NCI-H1048 (cell line): ENCODE measurements at regions not wholly inside any gene's neighbourhood (a gene's known extent, or its start where the extent isn't known, plus 50 kb on each side); places are given as distances from the start of the nearest gene placed in this dataset.

Experiments
- DNase-seq: peaks from one replicate; lab custom pipeline; 2025; lab: John Stamatoyannopoulos, UW

DNA sequence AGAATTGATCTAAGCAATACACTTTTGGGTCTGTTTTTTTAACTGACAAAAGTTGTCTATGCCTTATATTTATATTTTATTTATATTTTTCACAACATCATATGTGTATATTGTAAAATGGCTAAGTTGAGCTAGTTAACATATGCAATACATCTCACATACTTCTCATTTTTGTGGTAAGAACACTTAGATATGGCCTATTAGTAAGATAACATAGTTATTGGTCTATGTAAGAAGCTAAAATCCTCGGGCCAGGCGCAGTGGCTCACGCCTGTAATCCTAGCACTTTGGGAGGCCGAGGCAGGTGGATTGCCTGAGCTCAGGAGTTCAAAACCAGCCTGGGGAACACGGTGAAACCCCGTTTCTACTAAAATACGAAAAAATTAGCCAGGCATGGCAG, 275.6 kb upstream of the ID2 start:
- DNase-seq: no peak

DNA sequence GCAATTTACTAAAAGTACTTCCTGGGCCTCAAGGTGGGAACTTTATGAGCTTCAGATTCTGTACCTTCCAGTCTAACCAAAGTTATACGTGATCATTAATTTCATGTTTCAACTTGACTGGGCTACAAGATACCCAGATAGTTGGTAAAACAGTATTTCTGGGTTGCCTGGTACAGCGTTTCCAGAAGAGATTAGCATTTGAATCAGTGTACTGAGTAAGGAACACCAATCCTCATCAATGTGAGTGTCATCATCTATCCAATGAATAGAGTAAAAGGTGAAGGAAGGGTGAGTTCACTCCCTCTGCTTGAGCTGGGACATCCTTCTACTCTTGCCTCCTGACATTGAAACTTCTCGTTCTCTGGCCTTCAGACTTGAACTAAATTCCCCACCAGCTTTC, 274.5 kb upstream of the ID2 start:
- DNase-seq: no peak

DNA sequence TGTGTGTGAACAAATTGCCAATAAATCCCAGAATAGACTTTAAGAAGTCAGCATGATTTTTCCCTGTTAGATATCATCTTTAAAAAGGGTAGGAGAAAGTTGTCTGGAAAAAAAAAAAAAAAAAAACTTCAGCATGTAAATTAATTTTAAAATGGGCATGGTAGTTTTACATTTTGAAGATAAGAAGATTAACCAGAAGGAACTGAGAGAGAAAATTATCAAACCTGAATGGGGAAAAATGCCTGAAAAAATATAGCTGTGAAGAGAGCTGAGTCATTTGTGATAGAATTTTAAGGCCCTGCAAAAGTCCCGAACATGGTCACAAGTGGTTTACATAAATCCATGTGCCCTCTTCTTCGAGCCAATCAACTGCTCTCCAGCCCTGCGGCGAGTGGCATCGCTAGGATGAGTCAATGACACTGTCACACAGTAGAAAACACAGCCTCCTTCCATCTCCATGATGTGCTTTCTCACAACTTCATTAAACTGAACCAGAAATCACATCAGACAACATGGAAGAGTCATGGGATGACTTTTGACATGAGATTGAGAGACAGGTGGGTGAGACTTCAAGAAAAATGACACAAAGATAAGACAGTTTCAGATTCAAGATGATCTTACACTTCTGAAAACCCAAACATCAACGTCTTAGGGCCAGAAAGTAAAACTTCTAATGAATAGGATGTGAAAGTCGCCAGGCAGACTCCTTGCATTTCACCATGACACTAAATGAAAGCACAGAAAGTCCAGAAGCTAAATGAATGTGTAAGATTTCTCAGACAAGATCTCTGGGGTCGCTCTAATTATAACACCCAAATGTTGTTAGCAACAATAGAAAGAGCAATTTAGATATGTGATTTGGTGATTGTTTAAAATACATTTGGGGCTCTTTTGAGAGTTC, 273.0 kb upstream of the ID2 start:
- no peak for DNase-seq

DNA sequence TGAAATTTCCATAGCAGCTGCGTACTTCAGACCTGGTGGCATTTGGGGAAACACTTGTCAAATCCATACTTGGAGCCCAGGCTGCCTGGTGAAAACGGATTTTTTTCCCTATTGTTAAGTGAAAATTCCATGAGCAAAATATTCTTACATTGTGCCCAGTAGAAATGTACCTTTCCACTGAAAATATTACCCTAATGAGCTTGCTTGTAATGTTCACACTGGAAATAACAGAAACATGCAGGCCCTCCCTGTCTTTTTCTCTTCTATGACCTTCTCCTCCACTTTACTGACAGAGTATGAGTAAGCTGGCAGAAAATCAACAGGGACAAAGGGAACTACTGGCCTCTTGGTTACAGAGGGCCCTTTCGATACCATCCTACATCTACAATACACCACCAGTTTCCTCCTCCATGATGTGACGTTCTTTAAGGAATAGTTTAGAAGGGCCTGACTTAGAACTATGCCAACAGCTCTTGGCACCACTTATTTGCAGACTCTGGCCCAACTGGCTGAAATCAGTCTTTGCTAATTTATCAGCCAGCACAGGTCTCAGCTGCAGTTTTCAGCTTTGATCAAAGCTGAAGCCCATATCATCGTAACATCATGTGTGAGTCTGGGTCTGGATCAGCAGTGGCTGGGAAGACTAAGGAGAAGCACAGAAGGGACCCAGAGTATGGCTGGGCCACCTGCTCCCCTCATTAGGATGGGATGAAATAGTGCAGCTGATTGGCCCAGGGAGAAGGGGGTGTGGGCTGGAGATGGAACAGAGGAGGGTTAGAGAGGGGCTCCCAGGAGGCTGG, 272.2 kb upstream of the ID2 start:
- no peak for DNase-seq

DNA sequence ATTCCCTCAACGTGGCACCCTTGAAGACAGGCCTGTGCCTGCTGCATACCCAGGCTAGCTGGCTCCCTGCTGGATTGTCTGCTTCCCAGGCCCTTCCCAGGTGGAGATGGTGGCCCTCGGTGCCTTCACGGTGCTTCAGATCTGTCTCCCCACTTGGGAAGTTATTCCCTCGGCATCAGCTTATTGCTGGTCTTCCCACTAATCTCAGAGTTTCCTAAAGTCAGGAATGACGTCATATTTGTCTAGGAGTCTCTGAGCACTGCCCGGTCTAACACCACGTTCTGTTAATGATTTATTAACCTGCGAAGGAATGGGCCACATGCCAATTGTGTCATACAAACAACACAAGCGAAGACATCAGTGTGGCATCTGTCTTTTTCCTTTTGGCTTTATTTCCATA, 269.8 kb upstream of the ID2 start:
- no peak for DNase-seq

DNA sequence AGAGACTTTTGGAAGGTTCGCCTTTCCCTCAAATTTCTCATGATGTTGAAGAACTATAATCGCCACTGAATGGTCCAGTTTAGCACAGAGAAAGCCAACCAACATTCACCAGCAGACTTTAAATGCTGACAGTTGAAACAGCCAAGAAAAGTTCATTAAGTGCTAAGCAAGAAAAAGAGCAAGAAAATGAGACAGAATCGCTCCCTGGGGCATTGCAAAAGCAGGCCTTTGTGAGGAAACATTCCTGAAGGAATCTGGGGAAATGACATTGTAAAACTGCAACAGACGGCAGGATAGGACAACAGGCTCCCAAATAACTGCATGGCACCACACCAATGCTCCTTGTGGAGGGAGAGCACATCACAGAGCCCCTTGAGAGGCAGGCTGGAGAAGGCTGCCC, 269.3 kb upstream of the ID2 start:
- DNase-seq: no peak

DNA sequence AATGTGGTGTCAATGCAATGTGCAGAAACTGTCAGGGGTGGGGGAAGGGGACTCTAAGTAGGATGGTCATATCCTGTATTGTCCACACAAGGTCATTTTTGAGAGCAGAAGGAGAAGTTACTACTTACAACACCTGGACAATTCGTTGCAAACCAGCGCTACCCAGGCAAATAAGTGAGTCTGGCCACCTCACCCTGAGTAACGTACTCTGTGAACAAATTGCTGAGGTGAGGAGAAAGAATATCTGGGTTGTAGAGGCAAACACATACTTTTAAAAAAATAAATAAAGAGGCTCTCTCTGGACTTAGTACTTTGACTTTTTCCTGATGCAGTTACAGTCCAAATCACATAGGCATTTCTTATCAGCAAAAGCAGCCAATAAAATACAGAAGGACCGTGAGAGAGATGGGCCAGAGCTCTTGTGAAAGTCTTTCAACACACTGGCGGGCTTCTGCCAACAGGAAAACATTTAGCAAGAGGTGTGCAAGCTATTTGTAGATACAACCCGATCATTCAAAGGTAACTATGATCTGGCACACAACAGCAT, 268.2 kb upstream of the ID2 start:
- DNase-seq: no peak

DNA sequence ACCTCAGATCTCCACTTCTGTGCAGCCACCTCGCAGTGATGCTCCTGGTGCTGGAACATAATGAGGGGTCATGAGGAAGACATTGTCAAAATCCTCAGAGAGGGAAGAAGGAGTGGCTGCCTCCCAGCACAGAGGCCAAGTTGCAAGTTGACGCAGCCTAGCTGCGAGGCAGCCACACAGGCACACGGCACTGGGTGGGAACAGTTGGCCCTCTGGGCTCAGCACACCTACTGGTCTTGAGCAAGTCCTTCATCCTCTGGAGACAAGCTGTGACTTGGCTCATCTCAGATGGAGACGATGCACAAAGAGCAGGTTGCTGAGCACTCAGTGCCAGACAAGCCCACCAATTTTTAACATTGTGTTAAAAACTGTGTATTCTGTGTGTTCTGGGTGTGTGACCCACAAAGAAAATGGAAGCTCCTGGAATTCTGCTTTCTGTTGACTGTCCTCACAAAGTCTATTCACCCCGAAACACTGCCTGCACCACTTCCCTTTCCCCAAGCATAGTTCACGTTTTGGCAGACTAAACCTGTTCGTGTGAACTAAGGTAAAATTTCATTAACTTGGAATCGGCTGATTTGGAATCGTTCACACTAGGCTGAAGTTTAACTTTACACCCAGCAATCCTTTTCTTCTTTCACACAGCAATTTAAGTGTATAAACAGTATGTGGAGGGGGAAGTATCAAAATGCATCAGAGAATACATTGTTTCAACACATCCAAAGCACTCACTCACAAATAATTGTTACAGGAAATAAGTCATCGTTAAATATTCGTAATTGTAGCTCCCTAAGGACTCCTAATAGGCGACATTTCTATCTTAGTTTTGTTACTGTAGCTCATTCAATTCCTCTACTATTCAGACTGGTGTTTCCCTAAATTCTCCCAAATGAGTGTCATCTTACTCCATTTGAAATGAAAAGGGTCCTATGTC, 266.6 kb upstream of the ID2 start:
- no peak for DNase-seq

DNA sequence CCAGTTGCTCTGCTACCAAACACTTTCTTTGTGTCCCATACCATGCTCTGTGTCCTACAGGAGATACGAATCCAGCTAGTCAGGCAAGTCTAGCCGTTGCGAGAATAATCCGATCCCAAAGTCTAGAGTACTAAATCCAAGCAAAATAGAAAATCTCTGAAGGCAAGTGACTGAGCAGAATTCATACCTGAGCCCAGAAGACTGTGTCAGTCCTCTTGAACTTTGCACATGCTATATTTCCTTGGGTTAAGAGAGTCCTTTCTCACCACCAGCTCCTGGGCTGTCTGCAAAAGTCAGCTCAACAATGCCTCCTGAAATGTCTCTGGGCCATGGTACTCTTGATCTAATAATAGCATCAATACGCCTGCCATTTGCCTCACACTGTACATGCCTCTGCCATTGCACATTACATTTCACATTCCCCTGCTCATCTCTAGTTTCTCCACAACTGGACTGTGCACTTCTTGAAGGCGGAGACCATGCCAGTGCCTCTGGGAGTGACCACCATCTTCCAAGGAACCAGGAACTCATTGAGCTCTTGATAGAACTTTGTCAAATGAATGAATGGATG, 265.8 kb upstream of the ID2 start:
- DNase-seq: no peak

DNA sequence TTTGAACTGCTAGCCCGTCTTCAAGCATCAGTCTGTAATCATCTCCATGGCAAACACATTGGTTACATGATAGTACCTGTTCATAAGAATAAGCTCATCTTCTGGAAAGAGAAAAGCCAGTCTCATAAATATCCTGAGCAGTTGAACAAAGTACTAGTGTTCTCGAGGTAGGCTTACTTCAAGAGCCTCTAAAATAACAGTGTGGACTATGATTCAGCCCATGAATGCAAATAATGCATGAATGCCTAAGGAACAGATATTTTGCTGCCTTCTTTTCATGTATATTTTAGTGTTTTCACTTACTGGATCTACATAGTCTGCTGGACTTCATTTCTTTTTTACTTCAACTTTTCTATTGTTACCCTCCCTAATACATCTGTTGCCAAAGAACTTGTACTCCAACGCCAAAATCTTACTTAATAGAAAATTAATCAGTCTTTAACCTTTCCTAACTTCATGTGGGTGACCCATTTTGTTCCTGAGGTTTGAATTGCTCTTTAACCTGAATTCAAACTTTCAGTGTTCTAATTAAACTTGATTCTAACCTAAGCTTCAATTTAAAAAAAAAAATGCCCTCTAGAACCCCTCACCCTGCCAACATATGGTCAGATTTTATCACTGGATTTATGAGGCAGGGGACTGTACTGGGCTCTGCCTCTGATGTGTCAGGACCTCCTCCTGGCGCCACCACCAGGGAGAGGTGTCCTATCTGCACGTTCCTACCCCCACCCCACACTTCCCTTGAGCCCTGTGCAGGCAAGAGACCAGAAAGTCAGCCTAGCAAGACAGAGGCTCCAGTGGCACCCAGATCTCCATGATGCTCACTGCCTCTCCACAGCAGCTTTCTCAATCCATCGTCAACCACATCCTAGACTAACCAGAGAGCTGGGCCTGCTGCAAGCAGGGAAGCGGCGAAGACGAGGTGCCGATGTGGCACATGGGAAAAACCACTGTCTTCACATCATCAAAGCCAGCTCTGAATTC, 264.7 kb upstream of the ID2 start:
- DNase-seq: no peak

DNA sequence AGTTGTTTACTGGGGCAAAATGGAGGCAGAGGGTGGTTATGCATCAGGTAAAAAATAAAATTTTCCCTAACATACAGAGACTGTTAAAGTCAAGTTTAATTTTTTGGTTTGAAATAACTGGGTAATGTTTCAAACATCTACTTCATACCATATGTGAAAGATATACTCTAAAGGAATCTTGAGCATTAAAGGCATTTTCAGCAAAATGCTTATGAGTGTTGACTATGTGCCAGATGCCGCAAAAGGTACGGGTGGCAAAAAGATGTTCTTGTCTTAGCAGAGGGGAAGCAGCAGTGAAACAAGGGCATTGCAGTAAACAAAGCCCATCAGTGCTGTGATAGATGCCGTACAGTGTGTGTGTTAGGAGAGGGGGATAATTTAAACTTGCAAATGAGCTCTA, 263.1 kb upstream of the ID2 start:
- no peak for DNase-seq

DNA sequence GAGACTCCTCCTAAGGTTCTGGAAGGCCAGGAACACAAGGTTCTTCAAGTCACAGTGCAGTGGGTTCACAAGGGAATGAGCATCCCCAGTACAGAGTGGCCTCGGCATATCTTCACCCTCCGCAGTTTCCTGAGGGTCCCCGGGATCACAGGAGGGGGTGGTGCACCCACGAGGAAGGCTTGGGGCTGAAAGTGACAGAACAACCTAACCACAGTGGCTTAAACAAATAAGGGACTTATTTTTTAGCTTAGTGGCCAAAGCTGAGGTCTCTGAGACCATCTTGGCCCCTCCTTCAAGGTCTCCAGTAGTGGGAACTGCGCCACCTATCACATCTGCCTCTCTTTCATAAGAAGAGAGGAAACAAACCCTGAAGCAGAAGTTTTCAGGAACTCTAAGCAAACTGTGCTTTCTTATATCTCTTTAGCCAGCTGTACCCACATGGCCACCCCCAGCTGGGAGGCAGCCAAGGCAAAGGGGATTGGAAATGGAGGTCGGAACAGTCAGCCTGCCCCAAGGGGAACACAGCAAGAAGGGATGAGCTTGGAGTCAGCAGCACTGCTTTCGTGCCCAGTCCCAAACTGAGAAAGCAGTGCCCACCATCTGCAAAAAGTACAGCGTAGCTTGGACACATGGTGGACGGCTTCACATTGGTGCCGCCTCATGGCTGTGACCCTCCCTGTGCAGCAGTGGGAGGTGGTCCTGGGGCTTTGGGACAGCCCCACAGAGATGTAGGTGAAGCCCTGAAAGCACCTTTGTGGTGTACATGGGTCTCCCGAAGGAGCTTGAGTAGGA, 260.0 kb upstream of the ID2 start:
- DNase-seq: no peak

DNA sequence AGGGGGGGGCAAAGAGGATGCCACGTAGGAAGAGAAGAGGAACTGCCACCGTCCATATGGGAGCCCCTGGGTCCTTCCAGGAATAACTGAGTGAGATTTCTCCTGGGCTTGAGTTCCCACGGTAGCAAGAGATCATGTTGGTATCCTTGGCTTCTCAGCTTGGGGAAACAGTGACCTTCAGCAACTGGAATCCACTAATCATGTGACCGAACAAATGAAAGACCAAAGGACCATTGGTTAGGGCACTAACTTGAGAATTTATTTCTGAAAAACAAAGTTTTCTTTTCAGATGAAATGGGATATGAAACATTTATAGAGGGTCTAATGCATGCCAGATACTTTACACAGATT, 259.4 kb upstream of the ID2 start:
- DNase-seq: no peak

DNA sequence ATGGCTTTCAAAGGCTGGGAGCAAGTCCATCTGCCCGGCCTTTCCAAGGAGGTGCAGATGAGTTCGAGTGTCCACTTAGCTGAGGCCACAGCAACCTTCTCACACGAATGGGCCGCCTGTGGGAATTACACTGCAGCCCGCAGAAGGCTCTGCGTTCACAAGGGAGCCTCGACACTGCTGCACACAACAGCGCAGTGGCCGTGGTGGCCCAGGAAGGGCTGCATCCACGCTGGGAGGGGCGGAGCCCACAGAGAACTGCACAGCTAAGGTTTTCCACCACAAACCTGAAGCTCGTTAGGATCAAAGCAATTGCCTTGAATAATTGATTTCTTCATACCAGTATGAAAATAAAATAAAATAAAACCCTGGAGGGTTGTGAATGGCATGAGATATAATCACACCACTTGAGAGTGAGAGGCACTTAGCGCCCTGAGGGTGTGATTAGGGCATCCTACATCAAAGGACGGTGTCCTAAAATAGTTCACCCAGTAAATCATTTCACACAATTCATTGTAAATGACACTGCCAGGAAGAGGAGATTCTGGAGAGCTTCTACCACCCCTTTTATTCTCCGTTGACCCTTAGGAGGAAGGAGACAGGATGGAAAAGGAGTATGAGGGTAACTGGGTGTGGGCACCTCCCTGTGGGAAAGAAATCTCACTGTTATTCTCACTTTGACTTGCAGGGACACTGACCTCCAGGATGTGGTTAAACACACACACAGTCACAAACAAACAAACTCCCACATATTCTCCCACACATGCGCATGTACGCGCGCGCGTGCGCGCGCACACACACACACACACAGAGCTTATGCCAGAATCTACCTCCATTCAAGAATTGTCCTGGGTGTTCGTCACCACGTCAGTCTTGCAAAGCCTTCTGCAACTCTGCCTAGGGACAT, 256.6 kb upstream of the ID2 start:
- DNase-seq: no peak

DNA sequence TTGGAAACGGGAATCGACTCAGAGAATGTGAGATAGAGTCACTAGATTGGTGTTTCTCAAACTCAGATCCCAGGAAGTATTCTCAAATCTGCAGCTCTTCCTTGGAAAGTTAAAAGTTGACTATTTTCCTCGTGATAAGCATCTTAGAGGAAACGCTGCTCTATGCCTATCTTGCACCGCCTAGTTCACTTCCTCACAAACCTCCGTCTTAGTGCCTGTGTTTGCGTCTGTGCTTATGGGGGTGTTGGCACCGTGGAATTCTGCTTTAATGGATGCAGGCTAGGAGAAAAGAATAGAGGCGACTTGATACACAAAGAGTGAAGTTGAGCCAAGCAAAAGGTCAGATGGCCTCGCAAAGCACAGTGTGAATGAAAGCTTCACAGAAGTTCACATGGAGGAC, 255.3 kb upstream of the ID2 start:
- DNase-seq: no peak

DNA sequence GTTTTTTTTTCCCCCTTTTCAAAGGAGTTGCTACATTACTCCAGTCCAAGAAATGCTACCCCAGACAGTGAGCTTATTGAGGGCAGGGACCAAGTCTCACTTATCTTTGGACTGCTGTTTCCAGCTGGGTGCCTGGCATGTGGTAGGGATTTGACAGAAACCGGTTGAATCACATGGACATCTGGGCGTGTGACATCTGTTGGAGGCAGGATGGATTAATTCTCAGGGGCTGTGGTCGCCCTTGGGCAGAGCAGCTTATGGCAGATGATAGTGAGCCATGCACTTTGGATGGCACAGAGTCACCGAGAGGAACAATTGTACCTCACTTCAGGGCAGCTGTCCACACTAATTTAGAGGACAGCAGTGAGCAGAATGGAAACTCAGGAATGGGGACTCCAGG, 254.6 kb upstream of the ID2 start:
- no peak for DNase-seq

DNA sequence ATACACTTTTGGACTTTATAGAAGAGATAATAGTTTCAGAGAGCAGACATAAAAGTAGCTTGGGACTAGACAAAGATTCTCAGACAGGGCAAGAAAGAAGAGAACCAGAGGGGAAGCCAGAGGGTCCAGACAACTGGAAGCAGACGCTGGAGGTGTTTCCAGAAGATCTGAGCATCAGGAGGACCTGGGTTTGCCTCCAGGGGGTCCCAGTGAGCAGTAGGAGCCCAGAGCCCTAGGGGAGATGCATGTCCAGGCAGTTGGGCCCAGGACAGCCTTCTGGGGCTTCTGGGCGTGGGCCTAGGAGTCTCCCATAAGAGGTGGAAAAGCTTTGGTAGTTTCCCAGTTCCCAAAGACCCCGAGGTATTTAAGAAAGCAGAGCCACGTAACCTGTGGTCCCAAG, 251.2 kb upstream of the ID2 start:
- DNase-seq: no peak

DNA sequence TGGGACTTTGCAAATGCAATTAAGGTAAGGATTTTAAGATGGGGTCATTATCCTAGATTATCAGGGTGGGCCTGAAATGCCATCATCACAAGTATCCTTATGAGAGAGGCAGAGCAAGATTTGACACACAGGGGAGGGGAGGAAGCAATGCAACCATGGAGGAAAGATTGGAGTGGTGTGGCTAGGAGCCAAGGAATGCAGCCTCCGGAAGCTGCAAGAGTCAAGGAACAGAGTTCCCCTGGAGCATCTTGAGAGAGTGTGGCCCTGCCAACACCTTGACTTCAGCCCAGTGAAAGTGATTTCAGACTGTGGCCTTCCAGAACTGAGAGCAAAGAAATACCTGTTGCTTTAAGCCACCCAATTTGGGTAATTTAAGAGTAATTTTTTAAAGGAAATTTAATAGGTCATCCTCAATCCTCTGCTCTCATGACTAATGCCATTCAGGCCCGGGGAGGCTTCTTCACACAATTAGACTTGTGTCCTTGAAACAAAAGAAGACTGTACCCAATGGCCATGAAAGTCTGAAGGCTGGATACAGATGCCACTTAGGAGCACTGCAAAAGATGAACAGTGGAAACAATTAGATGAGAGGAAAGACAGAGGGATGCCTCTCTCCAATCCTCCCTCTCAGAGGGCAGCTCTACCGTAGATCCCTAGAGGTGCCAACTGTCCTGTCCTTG, 250.3 kb upstream of the ID2 start:
- DNase-seq: no peak
